ENCODE measurements at regions not wholly inside any gene's neighbourhood (a gene's known extent, or its start where the extent isn't known, plus 50 kb on each side); places are given as distances from the start of the nearest gene placed in this dataset.

GRCh38 chr3:124412644-124413043 lies 317.6 kb upstream of the UMPS start:
- no peak for DNase-seq

- DNase-seq, result peak; percentile 47
Measured at GRCh38 chr3:124413393-124413792, 316.9 kb upstream of the UMPS start.

GRCh38 chr3:124413989-124414598 lies 316.2 kb upstream of the UMPS start:
- peak; percentile 78 for DNase-seq

GRCh38 chr3:124415446-124415960 lies 314.7 kb upstream of the UMPS start:
- no peak for DNase-seq

- no peak for DNase-seq
Measured at GRCh38 chr3:124419303-124419702, 310.9 kb upstream of the UMPS start.

GRCh38 chr3:124420392-124420791 lies 309.9 kb upstream of the UMPS start:
- DNase-seq, result no peak

GRCh38 chr3:124422805-124423204 lies 307.4 kb upstream of the UMPS start:
- DNase-seq, result no peak

GRCh38 chr3:124424396-124424795 lies 305.9 kb upstream of the UMPS start:
- DNase-seq, result no peak

- no peak for DNase-seq
Measured at GRCh38 chr3:124425972-124426371, 304.3 kb upstream of the UMPS start.

- DNase-seq, result no peak
Measured at GRCh38 chr3:124428372-124429128, 301.7 kb upstream of the UMPS start.

- peak; percentile 78 for DNase-seq
Measured at GRCh38 chr3:124429129-124429815, 301.0 kb upstream of the UMPS start.

GRCh38 chr3:124431331-124431994 lies 298.8 kb upstream of the UMPS start:
- DNase-seq, result no peak

- DNase-seq, result no peak
Measured at GRCh38 chr3:124434176-124434575, 296.1 kb upstream of the UMPS start.

GRCh38 chr3:124435467-124435866 lies 294.8 kb upstream of the UMPS start:
- DNase-seq, result no peak

GRCh38 chr3:124438813-124439212 lies 291.4 kb upstream of the UMPS start:
- DNase-seq, result no peak

- DNase-seq, result no peak
Measured at GRCh38 chr3:124439603-124440002, 290.6 kb upstream of the UMPS start.

- DNase-seq, result no peak
Measured at GRCh38 chr3:124441766-124442165, 288.5 kb upstream of the UMPS start.

GRCh38 chr3:124442463-124442862 lies 287.8 kb upstream of the UMPS start:
- no peak for DNase-seq

- DNase-seq, result no peak
Measured at GRCh38 chr3:124443446-124443845, 286.8 kb upstream of the UMPS start.

- DNase-seq, result no peak
Measured at GRCh38 chr3:124444075-124444474, 286.2 kb upstream of the UMPS start.

GRCh38 chr3:124444896-124445295 lies 285.4 kb upstream of the UMPS start:
- no peak for DNase-seq

- DNase-seq, result no peak
Measured at GRCh38 chr3:124447845-124448244, 282.4 kb upstream of the UMPS start.

GRCh38 chr3:124448954-124449353 lies 281.3 kb upstream of the UMPS start:
- no peak for DNase-seq
